ENCODE measurements at regions not wholly inside any gene's neighbourhood (a gene's known extent, or its start where the extent isn't known, plus 50 kb on each side); places are given as distances from the start of the nearest gene placed in this dataset.

GRCh38 chr4:15348236-15348635 lies 79.6 kb upstream of the C1QTNF7 start:
- TF ChIP-seq CTCF (IDR thresholded peaks at IDR 0.05; ENCODE audit: insufficient read depth, low read length, poor library complexity, severe bottlenecking) (no peak), EZH2phosphoT487 (conservative IDR thresholded peaks at IDR 0.05; ENCODE audit: low read length) (no peak)

All from SU-DHL-6 (cell line).